ENCODE measurements at regions not wholly inside any gene's neighbourhood (a gene's known extent, or its start where the extent isn't known, plus 50 kb on each side); places are given as distances from the start of the nearest gene placed in this dataset.

- ATAC-seq (no peak), DNase-seq (ENCODE audit: low read depth, low spot score) (no peak)
- no peak overlapping the region for H3K4me3 ChIP-seq (ENCODE audit: low read depth in 2 of 2, low read length in 2 of 2)
- no peaks in the 10 kb centered on the region for H3K4me1 ChIP-seq (ENCODE audit: control insufficient read depth, insufficient read depth, low read length)
- TF ChIP-seq CTCF (IDR thresholded peaks at IDR 0.05) (no peak), POLR2AphosphoS5 (IDR thresholded peaks at IDR 0.05; ENCODE audit: low read depth, low read length) (no peak), TCF7L2 (IDR thresholded peaks at IDR 0.05; ENCODE audit: low read depth, low read length) (no peak), SIN3A (IDR thresholded peaks at IDR 0.05; ENCODE audit: borderline replicate concordance, insufficient read depth, low read depth, low read length) (no peak), REST (IDR thresholded peaks at IDR 0.05; ENCODE audit: insufficient read depth in 1 of 2, low read depth in 2 of 2, low read length in 1 of 2) (no peak)
- CTCF ChIA-PET = no interaction called here
- H3K9me3 ChIP-seq (ENCODE audit: control insufficient read depth, insufficient read depth, low read depth, low read length) = no peaks in the 10 kb centered on the region
- no peaks in the 10 kb centered on the region for H3K36me3 ChIP-seq (ENCODE audit: control insufficient read depth, insufficient read depth, low read length)
- no TSS peak for BruUV-seq (replicated peaks)
- no peak overlapping the region for H3K27ac ChIP-seq (ENCODE audit: low read length)
- intact Hi-C loops (cut with micrococcal nuclease; ENCODE audit: unreplicated experiment) = no loop called here
- in situ Hi-C loops (cut with HindIII; ENCODE audit: low pct_unique_long_range_greater_than_20kb, low sequenced_read_pairs) = no loop called here
- H3K27me3 ChIP-seq (ENCODE audit: control insufficient read depth, insufficient read depth, low read length) = no peaks in the 10 kb centered on the region
- POLR2A ChIA-PET = no interaction called here
These were observed 396.3 kb upstream of the CHST9 start for GRCh38 chr18:27581296-27581904.

- Histone ChIP-seq H3K27ac (ENCODE audit: low read length) (no peak overlapping the region), H3K9me3 (ENCODE audit: control insufficient read depth, insufficient read depth, low read depth, low read length) (no peaks in the 10 kb centered on the region), H3K4me3 (ENCODE audit: low read depth in 2 of 2, low read length in 2 of 2) (no peak overlapping the region), H3K36me3 (ENCODE audit: control insufficient read depth, insufficient read depth, low read length) (no peaks in the 10 kb centered on the region), H3K27me3 (ENCODE audit: control insufficient read depth, insufficient read depth, low read length) (no peaks in the 10 kb centered on the region), H3K4me1 (ENCODE audit: control insufficient read depth, insufficient read depth, low read length) (no peaks in the 10 kb centered on the region)
- in situ Hi-C loops (cut with HindIII; ENCODE audit: low pct_unique_long_range_greater_than_20kb, low sequenced_read_pairs) = no loop called here
- ChIA-PET CTCF (no interaction called here), POLR2A (no interaction called here)
- intact Hi-C loops (cut with micrococcal nuclease; ENCODE audit: unreplicated experiment) = no loop called here
- DNase-seq (ENCODE audit: low read depth, low spot score) = no peak
- BruUV-seq (replicated peaks) = no TSS peak
- no peak for TF ChIP-seq SIN3A (IDR thresholded peaks at IDR 0.05; ENCODE audit: borderline replicate concordance, insufficient read depth, low read depth, low read length)
- no peak for TF ChIP-seq CTCF (IDR thresholded peaks at IDR 0.05)
- no peak for TF ChIP-seq TCF7L2 (IDR thresholded peaks at IDR 0.05; ENCODE audit: low read depth, low read length)
- no peak for TF ChIP-seq REST (IDR thresholded peaks at IDR 0.05; ENCODE audit: insufficient read depth in 1 of 2, low read depth in 2 of 2, low read length in 1 of 2)
- no peak for TF ChIP-seq POLR2AphosphoS5 (IDR thresholded peaks at IDR 0.05; ENCODE audit: low read depth, low read length)
- ATAC-seq = no peak
These were observed 394.3 kb upstream of the CHST9 start for GRCh38 chr18:27579364-27579763.

All from Panc1 (cell line).